Uterus (tissue), 3 donors: ENCODE measurements at regions not wholly inside any gene's neighbourhood (a gene's known extent, or its start where the extent isn't known, plus 50 kb on each side); places are given as distances from the start of the nearest gene placed in this dataset.

ENCODE experiments used
- DNase-seq, 2 donors: peaks; one replicate each; pipeline ENCODE4 v3.0.0-alpha.2; 2019 to 2020
- H3K27ac ChIP-seq, 2 donors: fragments of 200-600 bp; sonication (generic); 1 replicate in 1 of 2; 2 replicates in 1 of 2; pipeline ENCODE4 v1.5.1; 2016 to 2018
- H3K27me3 ChIP-seq, 2 donors: fragments of 200-600 bp; sonication (generic); one replicate each; pipeline ENCODE4 v1.5.1; 2018 to 2019; ENCODE audit warnings: control low read depth in 1 of 2
- H3K36me3 ChIP-seq, 2 donors: fragments of 200-600 bp; sonication (generic); one replicate each; pipeline ENCODE4 v1.5.1; 2019; ENCODE audit warnings: control low read depth in 1 of 2
- H3K4me1 ChIP-seq, 2 donors: fragments of 200-600 bp; sonication (generic); one replicate each; pipeline ENCODE4 v1.5.1; 2018 to 2019; ENCODE audit warnings: control low read depth in 1 of 2
- H3K4me3 ChIP-seq, 2 donors: fragments of 200-600 bp; sonication (generic); 1 replicate in 1 of 2; 2 replicates in 1 of 2; pipeline ENCODE4 v1.5.1; 2018 to 2019; ENCODE audit warnings: mild to moderate bottlenecking in 1 of 2
- H3K9me3 ChIP-seq, 2 donors: fragments of 200-600 bp; sonication (generic); one replicate each; pipeline ENCODE4 v1.5.1; 2019; ENCODE audit warnings: control low read depth in 1 of 2
- POLR2A ChIP-seq, 2 donors: fragments of 450-650 bp; IDR thresholded peaks; one replicate each; pipeline ENCODE4 v1.6.1; 2016; ENCODE audit warnings: antibody characterized with exemption in 2 of 2, mild to moderate bottlenecking in 1 of 2, moderate library complexity in 1 of 2
- intact Hi-C: fragments of 100-400 bp; cut with DNase I; formaldehyde crosslinking; loops from one replicate; pipeline ENCODE4 v1.15.1; 2023; ENCODE audit warnings: low total_unique reads
- TF ChIP-seq, protein P1 (sequence below), 4 experiments: fragments of 200-600 bp in 2 of 4; fragments of 450-650 bp in 2 of 4; sonication (generic) in 2 of 4; IDR thresholded peaks; one replicate each; pipeline ENCODE4 v1.5.1; 2016 to 2019; ENCODE audit warnings: antibody characterized with exemption in 4 of 4, mild to moderate bottlenecking in 2 of 4, moderate library complexity in 1 of 4
- donor health status: DM: yes; HTN: yes; CAD: no.

DNA sequence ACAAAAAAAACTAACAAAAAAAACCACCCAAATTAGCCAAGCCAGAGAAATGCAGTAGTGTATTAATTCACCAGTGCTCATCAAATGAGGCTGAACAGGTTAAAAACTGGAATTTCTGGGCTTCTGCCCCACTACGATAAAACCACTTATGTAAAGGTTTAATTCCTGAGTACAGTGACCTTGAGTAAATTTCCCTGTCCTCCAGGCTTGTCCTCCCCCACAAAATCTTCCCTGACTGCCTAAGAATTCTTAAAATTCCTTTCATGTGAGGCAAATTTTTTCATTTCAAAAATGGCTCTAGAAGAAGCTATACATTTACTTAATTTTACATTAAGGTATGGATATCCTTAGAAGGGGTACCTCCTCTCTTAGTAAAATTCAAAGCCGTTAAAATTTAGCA is 80.1 kb upstream of the ID4 start:
- Histone ChIP-seq H3K9me3 (no peaks in the 10 kb centered on the region), H3K4me3 (no peak overlapping the region), H3K4me1 (peaks cover 0 to 3% of the 10 kb centered on the region in 2 donors), H3K36me3 (no peaks in the 10 kb centered on the region), H3K27ac (no peak overlapping the region), H3K27me3 (no peaks in the 10 kb centered on the region)
- DNase-seq = no peak
- TF ChIP-seq POLR2A (IDR thresholded peaks at IDR 0.05) = no peak
- TF ChIP-seq, protein P1, sequence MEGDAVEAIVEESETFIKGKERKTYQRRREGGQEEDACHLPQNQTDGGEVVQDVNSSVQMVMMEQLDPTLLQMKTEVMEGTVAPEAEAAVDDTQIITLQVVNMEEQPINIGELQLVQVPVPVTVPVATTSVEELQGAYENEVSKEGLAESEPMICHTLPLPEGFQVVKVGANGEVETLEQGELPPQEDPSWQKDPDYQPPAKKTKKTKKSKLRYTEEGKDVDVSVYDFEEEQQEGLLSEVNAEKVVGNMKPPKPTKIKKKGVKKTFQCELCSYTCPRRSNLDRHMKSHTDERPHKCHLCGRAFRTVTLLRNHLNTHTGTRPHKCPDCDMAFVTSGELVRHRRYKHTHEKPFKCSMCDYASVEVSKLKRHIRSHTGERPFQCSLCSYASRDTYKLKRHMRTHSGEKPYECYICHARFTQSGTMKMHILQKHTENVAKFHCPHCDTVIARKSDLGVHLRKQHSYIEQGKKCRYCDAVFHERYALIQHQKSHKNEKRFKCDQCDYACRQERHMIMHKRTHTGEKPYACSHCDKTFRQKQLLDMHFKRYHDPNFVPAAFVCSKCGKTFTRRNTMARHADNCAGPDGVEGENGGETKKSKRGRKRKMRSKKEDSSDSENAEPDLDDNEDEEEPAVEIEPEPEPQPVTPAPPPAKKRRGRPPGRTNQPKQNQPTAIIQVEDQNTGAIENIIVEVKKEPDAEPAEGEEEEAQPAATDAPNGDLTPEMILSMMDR (IDR thresholded peaks at IDR 0.05) = no peak
- intact Hi-C loops = no loop called here

GRCh38 chr6:19759117-19759880 is 77.9 kb upstream of the ID4 start:
- Histone ChIP-seq H3K36me3 (no peaks in the 10 kb centered on the region), H3K9me3 (no peaks in the 10 kb centered on the region), H3K27me3 (no peaks in the 10 kb centered on the region), H3K4me1 (peaks cover 0 to 3% of the 10 kb centered on the region in 2 donors), H3K27ac (no peak overlapping the region), H3K4me3 (no peak overlapping the region)
- DNase-seq = no peak
- TF ChIP-seq POLR2A (IDR thresholded peaks at IDR 0.05) = no peak
- TF ChIP-seq, protein P1 (IDR thresholded peaks at IDR 0.05) = no peak
- intact Hi-C loops = no loop called here

DNA sequence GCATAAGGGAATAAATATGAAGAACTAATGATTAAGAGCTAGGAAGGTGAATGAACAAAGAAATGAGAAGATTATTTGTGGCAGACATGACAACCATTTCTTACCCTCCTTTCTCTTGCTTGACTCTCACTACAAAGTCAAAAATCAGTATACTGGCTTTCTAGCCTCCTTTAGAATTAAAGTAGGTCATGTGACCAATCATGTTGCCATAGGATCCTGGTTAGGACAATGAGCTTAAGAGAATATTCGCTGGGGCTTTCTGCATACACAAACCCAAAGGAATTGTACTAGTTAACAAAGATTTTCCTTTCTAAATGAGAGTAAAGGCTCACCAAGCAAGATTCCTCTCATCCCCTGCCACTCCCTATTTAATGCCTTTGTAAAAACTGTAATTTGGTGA is 76.0 kb upstream of the ID4 start:
- no peaks in the 10 kb centered on the region for H3K27me3 ChIP-seq
- intact Hi-C loops = no loop called here
- no peaks in the 10 kb centered on the region for H3K36me3 ChIP-seq
- TF ChIP-seq, protein P1 (IDR thresholded peaks at IDR 0.05) = no peak
- TF ChIP-seq POLR2A (IDR thresholded peaks at IDR 0.05) = no peak
- no peak overlapping the region for H3K27ac ChIP-seq
- H3K4me1 ChIP-seq = peaks cover 0 to 3% of the 10 kb centered on the region in 2 donors
- no peak overlapping the region for H3K4me3 ChIP-seq
- no peak for DNase-seq
- H3K9me3 ChIP-seq = no peaks in the 10 kb centered on the region

- no peak overlapping the region for H3K4me3 ChIP-seq
- no peak for DNase-seq
- TF ChIP-seq POLR2A (IDR thresholded peaks at IDR 0.05) = no peak
- TF ChIP-seq, protein P1 (IDR thresholded peaks at IDR 0.05) = no peak
- H3K27ac ChIP-seq = no peak overlapping the region
- H3K4me1 ChIP-seq = no peaks in the 10 kb centered on the region
- no peaks in the 10 kb centered on the region for H3K36me3 ChIP-seq
- no peaks in the 10 kb centered on the region for H3K27me3 ChIP-seq
- H3K9me3 ChIP-seq = no peaks in the 10 kb centered on the region
- intact Hi-C loops = no loop called here
Measured at GRCh38 chr6:19771753-19772336, 65.3 kb upstream of the ID4 start.

GRCh38 chr6:19772891-19773290 is 64.3 kb upstream of the ID4 start:
- no peak overlapping the region for H3K4me3 ChIP-seq
- no peaks in the 10 kb centered on the region for H3K27me3 ChIP-seq
- no peaks in the 10 kb centered on the region for H3K36me3 ChIP-seq
- H3K4me1 ChIP-seq = no peaks in the 10 kb centered on the region
- H3K27ac ChIP-seq = no peak overlapping the region
- no peaks in the 10 kb centered on the region for H3K9me3 ChIP-seq
- intact Hi-C loops = no loop called here
- no peak for DNase-seq
- no peak for TF ChIP-seq POLR2A (IDR thresholded peaks at IDR 0.05)
- TF ChIP-seq, protein P1 (IDR thresholded peaks at IDR 0.05) = no peak
